HS-27A (cell line): ENCODE measurements at regions not wholly inside any gene's neighbourhood (a gene's known extent, or its start where the extent isn't known, plus 50 kb on each side); places are given as distances from the start of the nearest gene placed in this dataset.
"Not testable (repeated sequence)": the region's sequence is repeated elsewhere in the genome, so short reads cannot be mapped to it uniquely, and the experiment has no call there.

Source experiments
- DNase-seq: peaks from one replicate; pipeline ENCODE4 v3.0.0-alpha.2; 2012; ENCODE audit warnings: low read depth, missing footprints

DNA sequence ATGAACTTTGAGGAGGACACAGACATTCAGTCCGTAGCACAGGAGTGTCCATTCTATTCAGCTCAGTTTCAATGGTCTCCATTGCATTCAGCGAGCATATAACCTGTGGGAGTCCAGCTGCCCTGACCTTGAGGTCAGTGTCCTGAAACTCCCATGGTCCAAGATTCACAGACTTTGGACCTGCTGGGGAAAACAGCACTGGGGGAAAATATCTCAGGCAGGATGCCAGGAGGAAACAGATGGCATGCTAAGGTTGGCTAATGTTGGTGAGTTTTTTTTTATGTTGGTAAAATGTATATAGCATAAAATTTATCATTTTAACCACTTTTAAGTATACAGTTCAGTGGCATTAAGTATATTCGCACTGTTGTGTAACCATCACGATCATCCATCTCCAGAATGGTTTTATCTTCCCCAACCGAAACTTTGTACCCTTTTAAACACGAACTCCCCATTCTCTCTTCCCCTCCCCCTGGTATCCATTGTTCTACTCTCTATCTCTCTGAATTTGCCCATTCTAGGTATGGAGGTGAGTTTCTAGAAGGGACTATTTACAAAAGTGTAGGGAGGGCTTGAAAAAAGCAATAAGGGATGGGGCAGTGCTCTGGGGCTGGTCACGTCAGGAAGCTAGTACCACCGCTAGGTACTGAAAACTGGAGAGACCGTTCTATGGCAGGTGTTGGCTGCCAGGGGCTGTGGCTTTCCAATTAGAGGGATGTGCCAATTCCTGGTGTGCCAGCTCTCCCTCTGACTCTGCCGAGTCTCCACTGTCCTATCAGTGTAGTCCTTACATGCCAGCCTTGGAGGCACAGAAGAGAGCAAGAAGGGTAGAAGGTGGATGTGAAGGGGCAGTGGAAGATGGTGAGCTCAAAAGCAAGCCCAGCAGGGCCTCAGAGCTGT lies 85.3 kb downstream of the FOXD2 start:
- DNase-seq, result no peak

DNA sequence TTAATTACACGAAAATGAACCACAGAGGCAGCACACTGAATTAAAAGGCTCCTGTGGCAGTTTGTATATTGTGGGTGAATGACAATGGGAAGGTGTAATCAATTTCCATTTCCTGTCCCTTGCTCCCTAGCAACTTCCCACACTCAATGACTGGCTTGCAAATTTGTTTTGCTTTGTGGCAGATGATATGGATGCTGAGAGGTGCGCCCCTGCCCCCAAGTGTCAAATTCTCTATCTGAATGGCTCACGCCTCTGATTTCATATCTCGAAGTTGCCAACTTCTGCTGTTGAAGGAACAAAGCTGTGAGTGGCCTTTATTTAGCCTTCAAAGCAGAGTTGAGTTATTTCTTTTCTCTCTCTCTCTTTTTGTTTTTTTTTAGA lies 86.0 kb downstream of the FOXD2 start:
- no peak for DNase-seq

DNA sequence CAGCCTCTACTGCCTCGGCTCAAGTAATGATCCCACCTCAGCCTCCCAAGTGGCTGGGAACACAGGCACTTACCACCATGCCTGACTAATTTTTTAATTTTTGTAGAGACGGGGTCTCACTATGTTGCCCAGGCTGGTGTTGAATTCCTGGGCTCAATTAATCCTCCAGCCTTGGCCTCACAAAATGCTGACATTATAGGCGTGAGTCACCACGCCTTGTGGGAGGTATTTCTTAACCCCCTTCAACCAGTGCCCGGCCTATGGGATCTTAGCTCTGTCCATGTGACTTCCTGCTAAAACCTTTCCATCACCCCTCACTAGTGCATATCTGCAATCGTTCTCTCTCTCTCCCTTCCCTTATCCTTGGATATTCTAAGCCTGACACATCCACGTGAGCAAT lies 86.4 kb downstream of the FOXD2 start:
- DNase-seq, result no peak

DNA sequence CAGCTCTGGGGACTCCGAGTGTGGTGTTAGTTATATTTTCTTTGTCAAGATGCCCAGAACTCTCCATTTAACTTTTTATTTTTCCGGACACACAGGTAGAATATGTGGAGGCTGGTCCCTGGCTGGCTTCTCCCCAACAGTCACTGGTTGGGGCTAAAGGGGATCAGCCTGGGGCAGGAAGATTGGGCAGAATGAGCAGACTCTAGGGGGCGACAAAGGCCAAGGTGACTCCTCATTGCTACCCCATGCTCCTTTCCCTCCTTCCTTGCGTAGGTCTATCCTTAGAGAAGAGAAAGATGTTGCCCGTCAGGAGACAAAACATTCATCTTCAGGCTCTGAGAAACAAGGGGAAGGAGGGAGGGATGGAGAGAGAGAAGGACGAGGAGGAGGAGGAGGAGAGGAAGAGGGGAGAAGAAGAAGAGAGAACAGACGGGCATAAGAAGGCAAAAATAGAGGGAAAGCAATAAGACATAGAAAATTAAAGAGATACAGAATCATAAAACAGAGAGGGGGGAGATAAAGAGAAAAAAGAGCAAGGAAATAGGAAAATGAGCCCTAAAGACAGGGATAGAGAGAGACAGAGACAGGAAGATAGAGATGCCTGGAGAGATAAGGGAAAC lies 89.9 kb downstream of the FOXD2 start:
- DNase-seq, result no peak

DNA sequence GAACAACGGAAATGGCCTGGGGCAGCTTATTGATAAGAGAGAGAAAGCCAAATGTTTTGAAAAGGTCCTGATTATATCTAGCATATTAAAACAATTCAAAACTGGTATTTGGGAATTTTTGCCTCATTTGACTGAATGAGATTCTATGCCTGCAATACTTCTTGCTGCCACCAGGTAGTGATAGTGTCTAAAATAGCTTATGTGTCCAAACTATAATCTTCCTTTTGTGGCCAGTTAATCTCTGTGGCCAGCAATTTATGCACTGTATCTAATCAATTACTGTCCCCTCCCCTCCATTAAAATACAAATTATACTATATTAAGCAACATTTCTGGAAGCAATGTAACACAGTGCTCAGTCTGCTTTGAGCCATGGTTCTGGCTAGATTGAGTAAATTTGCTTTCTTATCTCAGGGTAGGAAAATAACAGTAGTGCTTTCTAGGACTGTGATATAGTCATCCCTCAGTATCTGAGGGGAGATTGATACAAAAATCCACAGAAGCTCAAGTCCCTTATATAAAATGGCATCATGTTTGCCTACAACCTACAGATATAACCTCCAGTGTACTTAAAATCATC lies 91.8 kb downstream of the FOXD2 start:
- no peak for DNase-seq

DNA sequence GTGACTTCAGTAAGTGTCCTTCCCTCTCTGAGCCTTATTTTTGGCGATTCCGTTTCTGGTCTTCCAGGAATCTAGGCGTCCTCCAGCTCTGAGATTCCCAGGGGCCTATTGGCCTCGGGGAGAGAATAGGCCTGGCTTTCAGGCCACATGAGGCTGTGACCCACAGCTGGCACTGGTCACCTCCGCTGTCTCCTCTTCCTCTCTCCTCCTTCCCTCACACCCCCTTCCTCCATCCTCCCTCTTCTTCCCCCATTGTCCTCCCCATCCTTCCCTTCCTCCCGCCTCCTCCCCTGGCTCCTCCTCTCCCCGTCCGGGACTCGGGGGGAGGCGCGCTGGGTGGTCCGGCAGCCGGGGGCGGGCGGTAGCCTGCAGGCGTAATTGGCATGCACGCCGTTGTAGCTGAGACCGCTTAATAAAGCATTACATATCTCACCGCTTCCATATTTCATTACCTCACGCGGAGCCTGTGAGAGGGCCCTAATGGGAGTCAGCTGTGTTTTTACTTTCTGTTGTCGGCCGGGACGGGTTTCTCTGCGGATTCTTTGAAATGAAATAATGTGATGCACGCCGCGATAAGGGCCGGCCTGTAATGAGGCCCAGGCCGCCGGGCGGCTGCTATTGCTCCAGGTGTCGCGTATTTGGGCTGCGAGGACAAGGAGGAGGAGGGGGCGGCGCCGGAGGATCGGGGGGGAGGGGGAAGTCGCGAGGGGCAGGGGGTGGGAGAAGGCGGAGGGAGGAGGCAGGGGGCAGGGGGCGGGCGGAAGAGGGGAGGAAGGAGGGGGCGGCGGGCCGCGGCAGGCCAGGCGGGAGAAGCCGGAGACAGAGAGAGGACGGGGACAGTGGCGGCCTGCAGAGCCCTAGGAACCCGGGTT lies 95.3 kb downstream of the FOXD2 start:
- no peak for DNase-seq

DNA sequence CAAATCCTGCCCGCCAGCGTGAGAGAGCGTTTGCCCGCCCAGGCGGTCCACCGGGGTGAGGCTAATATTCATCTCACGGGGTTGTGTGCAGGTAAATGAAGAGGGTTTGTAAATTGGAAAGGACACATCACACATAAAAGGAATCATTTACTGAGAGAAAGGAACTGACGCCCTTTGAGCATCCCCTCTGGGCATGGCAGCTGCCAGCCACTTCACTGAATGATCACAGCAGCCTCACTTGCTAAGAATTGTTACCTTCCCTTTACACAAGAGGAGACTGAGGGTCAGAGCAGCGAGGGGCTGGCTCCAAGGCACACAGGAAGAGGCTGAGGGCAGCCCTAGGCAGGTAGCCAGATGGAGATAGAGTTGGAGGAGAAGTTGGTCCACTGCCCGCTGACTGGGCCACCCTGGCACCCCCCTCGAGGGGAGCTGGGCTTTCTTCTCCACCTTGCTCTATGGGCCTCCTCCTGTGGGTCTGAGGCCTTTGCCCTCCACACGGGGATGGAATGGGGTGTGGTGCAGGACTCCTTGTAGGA lies 96.0 kb downstream of the FOXD2 start:
- no peak for DNase-seq

DNA sequence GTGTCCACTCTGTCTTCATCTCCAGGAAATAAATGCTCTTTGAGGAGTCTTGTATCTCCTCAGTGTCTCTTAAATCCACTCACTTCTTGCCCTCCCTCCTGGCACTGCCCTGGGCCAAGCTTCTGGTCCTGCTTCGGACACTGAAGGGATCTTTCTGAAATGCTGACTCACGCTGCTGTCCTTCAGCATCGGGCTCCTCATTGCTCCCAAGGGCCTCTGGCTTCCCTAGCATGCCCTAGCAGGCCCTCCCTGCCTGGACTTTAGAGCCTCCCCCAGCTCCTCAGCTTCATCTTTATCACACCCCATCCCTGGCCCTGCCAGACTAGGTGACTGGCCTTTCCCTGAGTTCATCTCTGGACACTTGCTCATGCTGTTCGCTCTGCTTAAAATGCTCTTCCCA lies 96.6 kb downstream of the FOXD2 start:
- DNase-seq, result no peak

DNA sequence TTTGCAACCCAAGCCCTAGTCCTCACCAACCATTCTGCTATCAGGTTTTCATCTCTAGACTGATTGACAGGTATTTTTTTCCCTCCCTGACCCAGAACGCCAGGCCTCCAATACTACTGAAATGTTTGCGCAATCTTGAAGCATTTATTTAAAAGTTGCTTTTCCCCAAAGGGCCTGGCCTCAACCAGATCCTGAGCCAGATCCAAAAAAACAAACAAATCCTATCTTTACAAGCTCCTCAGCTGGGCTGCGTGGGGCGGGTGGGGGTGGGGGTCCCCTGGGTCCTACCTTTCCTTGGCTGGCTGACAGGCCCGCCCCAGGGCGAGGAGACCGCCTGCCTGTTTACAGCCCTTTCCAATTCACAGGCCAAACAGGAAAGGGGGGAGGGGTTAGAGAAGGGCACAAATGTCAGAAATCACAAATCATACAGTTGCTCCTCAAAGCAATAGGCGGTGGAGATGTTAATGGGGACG lies 98.8 kb downstream of the FOXD2 start:
- no peak for DNase-seq

DNA sequence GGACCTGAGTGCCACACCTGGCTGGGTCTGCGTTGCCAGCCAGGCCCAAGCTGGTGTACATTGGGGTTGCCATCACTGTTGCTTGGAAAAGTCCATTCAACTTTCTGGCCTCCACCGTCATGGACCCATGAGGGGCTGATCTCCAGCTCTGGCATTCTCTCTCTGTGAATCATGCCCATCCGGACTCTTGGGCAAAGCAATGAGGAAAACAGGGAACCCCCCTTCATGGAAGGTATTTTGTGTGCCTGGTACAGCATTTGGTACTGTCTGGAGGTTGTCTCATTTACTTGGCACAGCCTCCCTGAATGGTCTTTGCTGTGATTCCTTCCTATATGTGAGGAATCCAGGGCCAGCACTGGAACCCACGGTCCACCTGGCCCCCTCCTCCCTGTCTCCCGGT lies 99.4 kb downstream of the FOXD2 start:
- no peak for DNase-seq

DNA sequence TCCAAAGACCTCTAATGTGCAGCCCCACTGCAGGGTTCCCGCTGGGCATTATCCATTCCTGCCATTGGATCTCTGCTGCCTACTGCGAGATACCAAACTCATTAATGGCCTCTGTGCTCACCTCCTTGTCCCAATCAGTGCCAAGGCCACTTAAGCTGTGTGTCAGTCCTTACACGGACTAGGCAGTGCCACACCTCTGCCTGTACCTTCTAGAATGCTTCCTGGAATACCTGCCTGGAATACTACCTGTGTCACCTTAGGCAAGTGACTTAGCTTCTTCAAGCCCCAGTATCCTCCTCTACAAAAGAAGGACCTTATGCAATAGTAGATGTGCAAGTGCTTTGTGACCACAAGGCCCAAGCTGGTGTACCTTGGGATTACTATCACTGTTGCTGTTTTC lies 100.1 kb downstream of the FOXD2 start:
- no peak for DNase-seq

DNA sequence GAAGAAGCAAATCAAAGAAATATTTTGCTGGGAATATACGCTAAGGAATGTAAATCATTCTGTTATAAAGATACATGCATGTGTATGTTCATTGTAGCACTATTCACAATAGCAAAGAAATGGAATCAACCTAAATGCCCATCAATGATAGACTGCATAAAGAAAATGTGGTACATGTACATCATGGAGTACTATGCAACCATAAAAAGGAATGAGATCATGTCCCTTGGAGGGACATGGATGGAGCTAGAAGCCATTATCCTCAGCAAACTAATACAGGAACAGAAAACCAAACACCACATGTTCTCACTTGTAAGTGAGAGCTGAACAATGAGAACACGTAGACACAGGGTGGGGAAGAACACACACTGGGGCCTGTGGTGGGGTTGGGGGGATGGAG lies 100.7 kb downstream of the FOXD2 start:
- DNase-seq, result not testable (repeated sequence)

DNA sequence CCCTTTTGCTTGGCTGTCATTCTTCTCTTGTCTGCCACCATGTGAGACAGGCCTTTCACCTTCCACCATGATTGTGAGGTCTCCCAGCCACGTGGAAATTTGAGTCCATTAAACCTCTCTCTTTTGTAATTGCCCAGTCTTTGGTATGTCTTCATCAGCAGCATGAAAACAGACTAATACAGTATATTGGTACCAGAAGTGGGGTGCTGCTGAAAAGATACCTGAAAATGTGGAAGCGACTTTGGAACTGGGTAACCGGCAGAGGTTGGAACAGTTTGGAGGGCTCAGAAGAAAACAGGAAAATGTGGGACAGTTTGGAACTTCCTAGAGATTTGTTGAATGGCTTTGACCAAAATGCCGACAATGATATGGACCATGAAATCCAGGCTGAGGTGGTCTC lies 103.9 kb downstream of the FOXD2 start:
- not testable (repeated sequence) for DNase-seq

DNA sequence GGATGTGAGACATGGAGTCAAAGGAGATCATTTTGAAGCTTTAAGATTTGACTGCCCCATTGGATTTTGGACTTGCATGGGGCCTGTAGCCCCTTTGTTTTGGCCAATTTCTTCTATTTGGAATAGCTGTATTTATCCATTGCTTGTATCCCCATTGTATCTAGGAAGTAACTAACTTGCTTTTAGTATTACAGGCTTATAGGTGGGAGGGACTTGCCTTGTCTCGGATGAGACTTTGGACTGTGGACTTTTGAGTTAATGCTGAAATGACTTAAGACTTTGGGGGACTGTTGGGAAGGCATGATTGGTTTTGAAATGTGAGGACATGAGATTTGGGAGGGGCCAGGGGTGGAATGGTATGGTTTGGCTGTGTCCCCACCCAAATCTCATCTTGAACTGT lies 105.2 kb downstream of the FOXD2 start:
- DNase-seq, result not testable (repeated sequence)

DNA sequence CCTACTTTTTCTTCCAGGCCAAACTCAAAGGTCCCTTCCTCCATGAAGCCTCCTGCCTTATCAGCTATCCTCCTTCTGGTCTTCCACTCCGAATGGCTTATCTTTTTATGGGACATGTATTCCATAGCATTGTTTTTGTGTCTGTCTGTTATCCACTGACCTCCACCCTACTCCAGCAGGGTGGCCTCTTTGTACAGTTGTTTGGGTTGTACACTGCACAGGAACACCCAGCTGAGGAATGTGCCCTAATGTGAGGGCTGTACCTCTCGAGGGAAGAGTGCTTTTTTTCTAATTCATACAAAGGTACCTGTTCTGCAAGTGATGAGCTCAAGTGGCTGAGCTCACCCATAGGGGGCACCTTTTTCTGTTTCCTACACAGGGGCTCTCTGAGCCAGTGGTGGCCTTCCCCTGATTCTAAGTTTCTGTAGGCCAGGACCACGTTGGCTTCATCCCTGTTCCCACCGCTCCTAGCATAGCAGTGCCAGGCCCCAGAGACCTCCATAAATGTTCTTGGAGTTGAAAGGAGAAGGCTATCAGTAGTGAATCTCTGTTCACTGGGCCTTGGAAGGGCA lies 108.2 kb downstream of the FOXD2 start:
- no peak for DNase-seq

DNA sequence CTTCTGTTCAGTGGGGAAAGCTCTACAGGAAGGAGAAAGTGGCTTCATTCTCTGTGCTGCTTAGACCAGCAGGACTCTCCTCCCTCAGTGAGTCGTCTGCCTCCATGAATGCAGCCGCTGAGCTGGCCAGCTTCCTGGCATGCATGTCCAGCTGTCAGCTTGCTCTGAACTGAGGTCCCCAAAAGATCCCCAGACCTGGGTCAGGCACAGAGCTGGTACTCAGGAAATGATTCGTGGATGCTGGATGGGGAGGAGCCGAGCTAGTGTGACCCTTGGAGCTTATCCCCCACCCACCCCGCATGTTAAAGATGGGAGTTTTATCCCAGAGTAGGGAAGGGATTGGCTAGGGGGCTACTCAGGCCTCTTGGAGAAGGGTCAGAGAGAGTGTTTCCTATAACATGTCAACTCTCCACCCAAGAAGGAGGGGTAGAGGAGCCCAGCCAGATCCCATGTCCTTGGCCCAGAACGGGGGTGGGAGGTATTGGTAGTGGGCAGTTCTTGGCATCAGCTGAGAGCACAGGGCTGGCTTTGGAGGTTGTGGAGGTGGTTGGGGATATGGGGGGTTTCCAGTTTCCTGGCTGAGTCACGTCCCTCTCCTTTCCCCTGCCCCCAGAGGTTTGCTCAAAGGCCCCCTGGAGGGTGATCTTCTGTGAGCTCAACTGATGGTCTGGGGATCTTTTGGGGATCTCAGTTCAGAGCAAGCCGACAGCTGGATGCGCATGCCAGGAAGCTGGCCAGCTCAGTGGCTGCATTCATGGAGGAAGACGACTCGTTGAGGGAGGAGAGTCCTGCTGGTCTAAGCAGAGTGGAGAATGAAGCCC lies 110.1 kb downstream of the FOXD2 start:
- no peak for DNase-seq

DNA sequence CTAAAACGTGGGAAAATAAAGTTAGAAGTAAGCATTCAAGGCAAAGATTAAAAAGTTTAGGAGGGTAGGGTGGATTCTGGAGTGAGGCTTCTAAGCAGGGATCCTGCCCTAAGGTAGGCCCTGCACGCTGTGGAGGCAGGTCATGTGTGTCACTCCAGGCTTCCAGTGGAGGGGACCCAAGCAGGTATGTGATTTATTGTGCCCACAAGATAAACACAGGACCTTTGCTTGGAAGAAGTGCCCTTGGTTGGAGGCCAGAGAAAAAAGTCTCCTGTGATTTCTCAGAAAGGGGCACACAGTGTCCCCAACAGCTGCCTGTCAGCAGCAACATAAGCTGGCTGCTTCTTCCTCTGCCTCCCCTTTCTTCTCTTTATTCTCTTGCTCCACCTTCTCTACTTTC lies 110.8 kb downstream of the FOXD2 start:
- DNase-seq, result no peak

DNA sequence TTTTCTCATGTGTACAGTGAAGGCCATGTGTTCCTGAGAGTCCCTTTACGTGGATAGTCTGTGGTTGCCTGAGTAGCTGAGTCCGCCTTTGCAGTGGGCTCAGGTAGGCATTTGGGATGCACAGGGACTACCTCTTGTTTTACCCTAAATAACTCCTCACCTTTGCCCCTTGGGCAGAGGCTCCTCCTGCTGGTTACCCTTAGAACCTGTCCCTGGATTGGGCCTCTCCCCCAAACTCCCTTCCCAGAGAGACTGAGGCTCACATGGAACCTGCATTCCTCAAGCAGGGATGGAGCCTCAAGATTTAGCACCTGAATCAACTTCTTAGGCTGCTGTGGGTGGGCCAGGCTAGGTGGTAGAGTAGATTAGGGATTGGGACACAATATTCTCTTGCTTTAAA lies 111.7 kb downstream of the FOXD2 start:
- no peak for DNase-seq

DNA sequence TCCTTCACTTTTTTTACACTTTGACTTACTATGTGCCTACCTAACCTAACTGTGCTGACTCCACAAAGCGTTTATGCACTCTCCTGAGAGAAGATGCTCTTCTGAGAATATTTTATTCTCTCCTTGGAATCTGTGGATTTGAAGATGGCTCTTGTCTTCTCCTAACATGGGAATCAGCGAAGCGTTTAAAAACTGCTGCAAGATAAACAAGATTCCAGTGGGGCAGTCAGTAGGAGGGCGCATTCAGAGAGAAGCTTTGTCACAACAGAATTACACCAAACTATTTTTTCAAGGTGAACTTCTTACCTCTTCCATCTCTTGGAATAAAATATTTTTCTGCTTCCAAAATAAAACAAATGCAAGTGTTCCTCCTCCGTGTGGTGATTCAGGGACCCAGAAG lies 113.1 kb downstream of the FOXD2 start:
- no peak for DNase-seq

DNA sequence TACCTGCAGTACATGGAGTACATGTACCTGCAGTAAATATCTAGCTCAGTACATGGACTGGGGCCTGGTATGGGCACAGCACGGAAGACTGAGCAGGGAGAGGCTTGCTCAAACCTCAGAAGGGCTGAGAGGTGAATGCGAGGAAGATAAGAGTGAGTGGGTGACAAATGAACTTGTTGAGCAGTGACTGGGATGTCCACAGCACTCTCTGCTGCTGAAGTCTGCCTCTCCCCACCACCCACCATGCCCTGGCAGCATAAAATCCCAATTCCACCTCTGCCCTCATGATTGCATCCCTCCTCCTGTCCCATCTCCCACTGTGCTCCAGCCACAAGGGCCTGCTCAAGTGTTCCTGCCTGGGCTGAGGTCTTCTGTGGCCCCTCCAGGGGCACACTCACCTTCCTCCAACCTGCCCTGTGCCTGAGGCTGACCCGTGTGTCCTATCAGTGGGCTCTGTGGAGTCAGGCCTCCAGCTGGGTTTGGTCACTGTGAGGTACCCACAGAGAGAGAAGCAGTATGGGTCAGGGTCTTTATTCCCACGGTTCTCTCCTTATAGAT lies 114.2 kb downstream of the FOXD2 start:
- no peak for DNase-seq
